ENCODE measurements at regions not wholly inside any gene's neighbourhood (a gene's known extent, or its start where the extent isn't known, plus 50 kb on each side); places are given as distances from the start of the nearest gene placed in this dataset.

DNA sequence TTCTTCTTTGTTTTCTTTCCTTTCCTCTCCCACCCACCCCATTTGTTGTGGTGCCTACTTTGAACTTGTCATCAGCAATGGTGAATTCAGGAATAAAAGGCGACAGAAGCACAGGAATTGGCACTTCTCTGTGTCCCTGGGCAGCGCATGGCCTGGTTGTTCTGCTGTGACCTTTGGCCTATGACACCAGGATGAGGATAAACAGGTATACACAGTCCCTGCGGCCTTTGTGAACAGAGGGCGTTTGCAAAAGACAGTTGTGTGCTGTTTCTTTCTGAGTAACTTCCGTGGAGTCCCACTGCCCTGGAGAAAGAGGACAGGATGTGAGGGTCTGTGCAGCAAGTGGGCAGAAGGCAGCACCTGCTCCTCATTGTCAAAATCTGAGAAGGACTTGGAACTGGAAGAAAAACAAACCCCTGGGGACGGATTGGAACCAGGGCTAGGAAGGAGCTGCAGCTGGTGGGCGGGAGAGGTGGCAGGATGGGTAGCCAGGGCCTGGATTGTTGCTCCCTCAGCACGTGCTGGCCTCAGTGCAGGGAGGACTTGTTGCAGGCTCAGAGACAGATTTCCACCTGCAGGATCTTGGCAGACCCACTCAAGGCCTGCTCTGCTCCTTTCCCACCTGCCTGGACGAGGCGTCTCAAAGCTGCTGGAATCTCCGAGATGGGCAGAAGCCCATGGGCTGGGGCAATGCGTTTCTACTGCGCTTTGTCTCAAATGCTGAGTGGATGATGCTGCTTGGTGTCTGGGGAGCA lies 159.5 kb downstream of the ACKR3 start:
- TF ChIP-seq YY1 (IDR thresholded peaks at IDR 0.05; ENCODE audit: insufficient read depth, insufficient read length): no peak
- no peak for TF ChIP-seq ZNF274 (IDR thresholded peaks at IDR 0.05; ENCODE audit: low read depth, low read length)
- no peak for TF ChIP-seq SUZ12 (IDR thresholded peaks at IDR 0.05; ENCODE audit: extremely low read depth, insufficient read depth, insufficient read length)

All from NT2/D1 (cell line).